ENCODE measurements at regions not wholly inside any gene's neighbourhood (a gene's known extent, or its start where the extent isn't known, plus 50 kb on each side); places are given as distances from the start of the nearest gene placed in this dataset.

- TF ChIP-seq CTCF (IDR thresholded peaks at IDR 0.05) = no peak
- no peak for TF ChIP-seq POLR2A (IDR thresholded peaks at IDR 0.05)
Observed at GRCh38 chr7:42794673-42795072, 117.2 kb downstream of the C7orf25 start.

GRCh38 chr7:42792841-42793240 lies 119.0 kb downstream of the C7orf25 start:
- H3K9me3 ChIP-seq = peaks cover 0 to 4% (median 0%) of the 10 kb centered on the region in 12 donors
- peaks cover 0 to 5% (median 0%) of the 10 kb centered on the region in 12 donors for H3K4me1 ChIP-seq
- H3K4me3 ChIP-seq = no peak overlapping the region
- ATAC-seq (no peak), DNase-seq (no peak)
- H3K27me3 ChIP-seq = no peaks in the 10 kb centered on the region
- no peaks in the 10 kb centered on the region for H3K36me3 ChIP-seq
- TF ChIP-seq POLR2A (IDR thresholded peaks at IDR 0.05) (no peak), CTCF (IDR thresholded peaks at IDR 0.05) (no peak)
- 89 to 93% (median 89%) methylated on average over 3 of the region's 3 CpGs for WGBS, 4 donors
- no peak overlapping the region for H3K27ac ChIP-seq
- intact Hi-C loops (cut with DNase I) = no loop called here

More at GRCh38 chr7:42794673-42795072, 117.2 kb downstream of the C7orf25 start:
- 94 to 97% (median 95%) methylated on average over 19 of the region's 19 CpGs for WGBS, 4 donors
- H3K36me3 ChIP-seq = no peaks in the 10 kb centered on the region
- DNase-seq = no peak
- H3K27ac ChIP-seq = no peak overlapping the region
- H3K27me3 ChIP-seq = no peaks in the 10 kb centered on the region
- H3K9me3 ChIP-seq = peaks cover 0 to 4% (median 0%) of the 10 kb centered on the region in 12 donors
- ATAC-seq = no peak
- intact Hi-C loops (cut with DNase I) = no loop called here
- H3K4me3 ChIP-seq = no peak overlapping the region
- H3K4me1 ChIP-seq = peaks cover 0 to 5% (median 0%) of the 10 kb centered on the region in 12 donors

GRCh38 chr7:42790196-42790595 lies 121.7 kb downstream of the C7orf25 start:
- ATAC-seq = no peak
- no peaks in the 10 kb centered on the region for H3K36me3 ChIP-seq
- TF ChIP-seq CTCF (IDR thresholded peaks at IDR 0.05) = no peak
- no peaks in the 10 kb centered on the region for H3K27me3 ChIP-seq
- intact Hi-C loops (cut with DNase I) = no loop called here
- WGBS, 4 donors = 56 to 69% (median 67%) methylated on average over 1 of the region's 1 CpG
- DNase-seq = no peak
- peaks cover 0 to 5% (median 0%) of the 10 kb centered on the region in 12 donors for H3K4me1 ChIP-seq
- H3K9me3 ChIP-seq = peaks cover 0 to 4% (median 0%) of the 10 kb centered on the region in 12 donors
- H3K4me3 ChIP-seq = no peak overlapping the region
- no peak overlapping the region for H3K27ac ChIP-seq

- Histone ChIP-seq H3K4me3 (no peak overlapping the region), H3K27me3 (no peaks in the 10 kb centered on the region), H3K36me3 (no peaks in the 10 kb centered on the region), H3K9me3 (peaks cover 0 to 10% (median 0%) of the 10 kb centered on the region in 12 donors), H3K4me1 (no peaks in the 10 kb centered on the region), H3K27ac (no peak overlapping the region)
- TF ChIP-seq CTCF (IDR thresholded peaks at IDR 0.05) (no peak), POLR2A (IDR thresholded peaks at IDR 0.05) (no peak)
- ATAC-seq (no peak), DNase-seq (no peak)
- 83 to 91% (median 88%) methylated on average over 4 of the region's 4 CpGs for WGBS, 4 donors
- intact Hi-C loops (cut with DNase I) = no loop called here
Observed at GRCh38 chr7:42774436-42774835, 137.4 kb downstream of the C7orf25 start.

Data from heart left ventricle (tissue), 16 donors.